ENCODE measurements at regions not wholly inside any gene's neighbourhood (a gene's known extent, or its start where the extent isn't known, plus 50 kb on each side); places are given as distances from the start of the nearest gene placed in this dataset.

GRCh38 chr5:53814819-53815218 lies 254.4 kb downstream of the NDUFS4 start:
- H4K8ac ChIP-seq (ENCODE audit: low read depth, low read length): no peak overlapping the region
- H2BK12ac ChIP-seq (ENCODE audit: low read length): no peak overlapping the region
- no peaks in the 10 kb centered on the region for H3K9me3 ChIP-seq (replicated peaks in 1 of 2; ENCODE audit: control insufficient read depth in 2 of 2, insufficient read depth in 1 of 2, low read depth in 1 of 2, low read length in 2 of 2)
- H3K27me3 ChIP-seq (ENCODE audit: control insufficient read depth in 3 of 3, insufficient read depth in 3 of 3, low read depth in 1 of 3, low read length in 3 of 3): no peaks in the 10 kb centered on the region
- H3K18ac ChIP-seq (ENCODE audit: low read length): no peak overlapping the region
- peaks cover 0 to 2% of the 10 kb centered on the region in 2 donors for H3K4me1 ChIP-seq (ENCODE audit: control insufficient read depth in 2 of 2, insufficient read depth in 1 of 2, low read depth in 1 of 2, low read length in 2 of 2)
- H2BK120ac ChIP-seq (ENCODE audit: low read depth, low read length): no peak overlapping the region
- H2AFZ ChIP-seq (ENCODE audit: low read length): no peak overlapping the region
- no peak overlapping the region for H3K27ac ChIP-seq (replicated peaks; ENCODE audit: low read length)
- H3K23ac ChIP-seq (ENCODE audit: low read depth, low read length, poor library complexity): no peak overlapping the region
- H3K36me3 ChIP-seq (replicated peaks in 1 of 2; ENCODE audit: control insufficient read depth in 2 of 2, insufficient read depth in 2 of 2, low read length in 2 of 2): no peaks in the 10 kb centered on the region
- no peak for DNase-seq (ENCODE audit: low spot score)
- no peak overlapping the region for H2BK5ac ChIP-seq (ENCODE audit: low read length)
- no peak overlapping the region for H4K91ac ChIP-seq (ENCODE audit: low read depth, low read length, poor library complexity)
- WGBS, 2 donors (ENCODE audit: extremely low coverage in 2 of 2, insufficient read length in 2 of 2, insufficient replicate concordance in 1 of 2): no CpG with 5 or more reads among the region's 2 CpGs
- H3K4me2 ChIP-seq (ENCODE audit: insufficient read depth, low read length, poor library complexity, severe bottlenecking): no peak overlapping the region
- no peak overlapping the region for H3K4ac ChIP-seq (ENCODE audit: low read length)
- H2BK15ac ChIP-seq (ENCODE audit: low read length): no peak overlapping the region
- no peak overlapping the region for H3K14ac ChIP-seq (ENCODE audit: low read length)
- H3K9ac ChIP-seq (ENCODE audit: low read depth, low read length, poor library complexity): no peak overlapping the region
- H3K79me1 ChIP-seq (ENCODE audit: low read depth, low read length): no peaks in the 10 kb centered on the region
- H3K4me3 ChIP-seq (ENCODE audit: low read length in 2 of 2): no peak overlapping the region
- no peak overlapping the region for H2AK5ac ChIP-seq (ENCODE audit: low read depth, low read length)

- H3K9me3 ChIP-seq (replicated peaks in 1 of 2; ENCODE audit: control insufficient read depth in 2 of 2, insufficient read depth in 1 of 2, low read depth in 1 of 2, low read length in 2 of 2): no peaks in the 10 kb centered on the region
- no peak overlapping the region for H3K4me3 ChIP-seq (ENCODE audit: low read length in 2 of 2)
- no peak overlapping the region for H3K14ac ChIP-seq (ENCODE audit: low read length)
- H4K91ac ChIP-seq (ENCODE audit: low read depth, low read length, poor library complexity): no peak overlapping the region
- H3K4me1 ChIP-seq (ENCODE audit: control insufficient read depth in 2 of 2, insufficient read depth in 1 of 2, low read depth in 1 of 2, low read length in 2 of 2): peaks cover 0 to 2% of the 10 kb centered on the region in 2 donors
- H3K79me1 ChIP-seq (ENCODE audit: low read depth, low read length): no peaks in the 10 kb centered on the region
- no peak for DNase-seq (ENCODE audit: low spot score)
- H2AFZ ChIP-seq (ENCODE audit: low read length): no peak overlapping the region
- H3K36me3 ChIP-seq (replicated peaks in 1 of 2; ENCODE audit: control insufficient read depth in 2 of 2, insufficient read depth in 2 of 2, low read length in 2 of 2): no peaks in the 10 kb centered on the region
- no peak overlapping the region for H3K27ac ChIP-seq (replicated peaks; ENCODE audit: low read length)
- H4K8ac ChIP-seq (ENCODE audit: low read depth, low read length): no peak overlapping the region
- WGBS, 2 donors (ENCODE audit: extremely low coverage in 2 of 2, insufficient read length in 2 of 2, insufficient replicate concordance in 1 of 2): no CpG with 5 or more reads among the region's 2 CpGs
- H3K23ac ChIP-seq (ENCODE audit: low read depth, low read length, poor library complexity): no peak overlapping the region
- no peak overlapping the region for H2BK5ac ChIP-seq (ENCODE audit: low read length)
- H2BK15ac ChIP-seq (ENCODE audit: low read length): no peak overlapping the region
- H2BK120ac ChIP-seq (ENCODE audit: low read depth, low read length): no peak overlapping the region
- H2AK5ac ChIP-seq (ENCODE audit: low read depth, low read length): no peak overlapping the region
- no peak overlapping the region for H3K4me2 ChIP-seq (ENCODE audit: insufficient read depth, low read length, poor library complexity, severe bottlenecking)
- H3K18ac ChIP-seq (ENCODE audit: low read length): no peak overlapping the region
- H2BK12ac ChIP-seq (ENCODE audit: low read length): no peak overlapping the region
- no peaks in the 10 kb centered on the region for H3K27me3 ChIP-seq (ENCODE audit: control insufficient read depth in 3 of 3, insufficient read depth in 3 of 3, low read depth in 1 of 3, low read length in 3 of 3)
- H3K4ac ChIP-seq (ENCODE audit: low read length): no peak overlapping the region
- no peak overlapping the region for H3K9ac ChIP-seq (ENCODE audit: low read depth, low read length, poor library complexity)
These were observed 255.0 kb downstream of the NDUFS4 start for GRCh38 chr5:53815471-53815870.

GRCh38 chr5:53817183-53817582 lies 256.7 kb downstream of the NDUFS4 start:
- H2BK12ac ChIP-seq (ENCODE audit: low read length): no peak overlapping the region
- H3K4me2 ChIP-seq (ENCODE audit: insufficient read depth, low read length, poor library complexity, severe bottlenecking): no peak overlapping the region
- peaks cover 0 to 2% of the 10 kb centered on the region in 2 donors for H3K4me1 ChIP-seq (ENCODE audit: control insufficient read depth in 2 of 2, insufficient read depth in 1 of 2, low read depth in 1 of 2, low read length in 2 of 2)
- no peak overlapping the region for H3K4ac ChIP-seq (ENCODE audit: low read length)
- no peak overlapping the region for H3K27ac ChIP-seq (replicated peaks; ENCODE audit: low read length)
- H3K23ac ChIP-seq (ENCODE audit: low read depth, low read length, poor library complexity): no peak overlapping the region
- no peaks in the 10 kb centered on the region for H3K27me3 ChIP-seq (ENCODE audit: control insufficient read depth in 3 of 3, insufficient read depth in 3 of 3, low read depth in 1 of 3, low read length in 3 of 3)
- no peak overlapping the region for H2BK15ac ChIP-seq (ENCODE audit: low read length)
- no peak overlapping the region for H2BK5ac ChIP-seq (ENCODE audit: low read length)
- H2AFZ ChIP-seq (ENCODE audit: low read length): no peak overlapping the region
- no peak overlapping the region for H2AK5ac ChIP-seq (ENCODE audit: low read depth, low read length)
- H4K91ac ChIP-seq (ENCODE audit: low read depth, low read length, poor library complexity): no peak overlapping the region
- no peak overlapping the region for H3K14ac ChIP-seq (ENCODE audit: low read length)
- DNase-seq (ENCODE audit: low spot score): no peak
- no peak overlapping the region for H3K4me3 ChIP-seq (ENCODE audit: low read length in 2 of 2)
- H3K79me1 ChIP-seq (ENCODE audit: low read depth, low read length): no peaks in the 10 kb centered on the region
- no peaks in the 10 kb centered on the region for H3K9me3 ChIP-seq (replicated peaks in 1 of 2; ENCODE audit: control insufficient read depth in 2 of 2, insufficient read depth in 1 of 2, low read depth in 1 of 2, low read length in 2 of 2)
- no peak overlapping the region for H3K9ac ChIP-seq (ENCODE audit: low read depth, low read length, poor library complexity)
- no peak overlapping the region for H4K8ac ChIP-seq (ENCODE audit: low read depth, low read length)
- no peak overlapping the region for H2BK120ac ChIP-seq (ENCODE audit: low read depth, low read length)
- H3K36me3 ChIP-seq (replicated peaks in 1 of 2; ENCODE audit: control insufficient read depth in 2 of 2, insufficient read depth in 2 of 2, low read length in 2 of 2): no peaks in the 10 kb centered on the region
- H3K18ac ChIP-seq (ENCODE audit: low read length): no peak overlapping the region

GRCh38 chr5:53819482-53819881 lies 259.0 kb downstream of the NDUFS4 start:
- no peaks in the 10 kb centered on the region for H3K79me1 ChIP-seq (ENCODE audit: low read depth, low read length)

More at GRCh38 chr5:53819482-53819881, 259.0 kb downstream of the NDUFS4 start:
- Histone ChIP-seq H4K8ac (ENCODE audit: low read depth, low read length) (no peak overlapping the region), H3K36me3 (replicated peaks in 1 of 2; ENCODE audit: control insufficient read depth in 2 of 2, insufficient read depth in 2 of 2, low read length in 2 of 2) (no peaks in the 10 kb centered on the region), H3K4ac (ENCODE audit: low read length) (no peak overlapping the region), H2BK5ac (ENCODE audit: low read length) (no peak overlapping the region), H3K4me2 (ENCODE audit: insufficient read depth, low read length, poor library complexity, severe bottlenecking) (no peak overlapping the region), H2AK5ac (ENCODE audit: low read depth, low read length) (no peak overlapping the region), H2AFZ (ENCODE audit: low read length) (peak overlapping the region; percentile 4), H3K9me3 (replicated peaks in 1 of 2; ENCODE audit: control insufficient read depth in 2 of 2, insufficient read depth in 1 of 2, low read depth in 1 of 2, low read length in 2 of 2) (no peaks in the 10 kb centered on the region), H3K27me3 (ENCODE audit: control insufficient read depth in 3 of 3, insufficient read depth in 3 of 3, low read depth in 1 of 3, low read length in 3 of 3) (no peaks in the 10 kb centered on the region), H2BK15ac (ENCODE audit: low read length) (no peak overlapping the region), H3K27ac (replicated peaks; ENCODE audit: low read length) (no peak overlapping the region), H2BK12ac (ENCODE audit: low read length) (no peak overlapping the region), H4K91ac (ENCODE audit: low read depth, low read length, poor library complexity) (no peak overlapping the region), H2BK120ac (ENCODE audit: low read depth, low read length) (no peak overlapping the region), H3K23ac (ENCODE audit: low read depth, low read length, poor library complexity) (no peak overlapping the region), H3K4me1 (ENCODE audit: control insufficient read depth in 2 of 2, insufficient read depth in 1 of 2, low read depth in 1 of 2, low read length in 2 of 2) (peaks cover 0 to 2% of the 10 kb centered on the region in 2 donors), H3K18ac (ENCODE audit: low read length) (no peak overlapping the region), H3K4me3 (ENCODE audit: low read length in 2 of 2) (no peak overlapping the region), H3K9ac (ENCODE audit: low read depth, low read length, poor library complexity) (no peak overlapping the region), H3K14ac (ENCODE audit: low read length) (no peak overlapping the region)
- DNase-seq (ENCODE audit: low spot score): no peak
- no CpG with 5 or more reads among the region's 8 CpGs for WGBS, 2 donors (ENCODE audit: extremely low coverage in 2 of 2, insufficient read length in 2 of 2, insufficient replicate concordance in 1 of 2)

Data from neuronal stem cell (in vitro differentiated cells).